ENCODE measurements at regions not wholly inside any gene's neighbourhood (a gene's known extent, or its start where the extent isn't known, plus 50 kb on each side); places are given as distances from the start of the nearest gene placed in this dataset.

- TF ChIP-seq USF1 (IDR thresholded peaks at IDR 0.05; ENCODE audit: borderline replicate concordance, extremely low read length, insufficient read depth, low read depth, low read length) (no peak), POLR2AphosphoS5 (IDR thresholded peaks at IDR 0.05; ENCODE audit: low read length) (no peak), CTCF (IDR thresholded peaks at IDR 0.05 in 2 of 3, conservative IDR thresholded peaks at IDR 0.05 in 1 of 3; ENCODE audit: control insufficient read depth in 2 of 3, extremely low read depth in 1 of 3, insufficient read depth in 1 of 3, low read depth in 3 of 3, low read length in 3 of 3) (no peak), RFX5 (IDR thresholded peaks at IDR 0.05; ENCODE audit: low read depth, low read length) (no peak), ZNF207 (IDR thresholded peaks at IDR 0.05; ENCODE audit: borderline replicate concordance) (no peak), POLR2A (IDR thresholded peaks at IDR 0.05; ENCODE audit: low read depth, low read length) (no peak), RB1 (IDR thresholded peaks at IDR 0.05; ENCODE audit: borderline replicate concordance) (no peak), HDAC2 (IDR thresholded peaks at IDR 0.05) (no peak), ZNF24 (IDR thresholded peaks at IDR 0.05) (no peak), SKIL (IDR thresholded peaks at IDR 0.05; ENCODE audit: low read depth, poor library complexity, severe bottlenecking) (no peak), CEBPZ (IDR thresholded peaks at IDR 0.05; ENCODE audit: low read depth, low read length) (no peak), SMARCA5 (IDR thresholded peaks at IDR 0.05) (no peak), SIX5 (IDR thresholded peaks at IDR 0.05; ENCODE audit: low read depth, low read length, severe bottlenecking) (no peak), GABPA (IDR thresholded peaks at IDR 0.05; ENCODE audit: low read depth) (no peak)
Observed at GRCh38 chr15:66994927-66995656, 70.3 kb upstream of the SMAD3 start.
